Thyroid gland (tissue), 4 donors: ENCODE measurements at regions not wholly inside any gene's neighbourhood (a gene's known extent, or its start where the extent isn't known, plus 50 kb on each side); places are given as distances from the start of the nearest gene placed in this dataset.

ENCODE experiments used
- DNase-seq, 2 donors: peaks; one replicate each; pipeline ENCODE4 v3.0.0-alpha.2; 2019
- H3K27ac ChIP-seq, 3 donors: fragments of 200-600 bp; sonication (generic); 1 replicate in 2 of 3; 2 replicates in 1 of 3; pipeline ENCODE4 v1.5.1; 2016 to 2019; ENCODE audit warnings: mild to moderate bottlenecking in 1 of 3, moderate library complexity in 1 of 3
- H3K27me3 ChIP-seq: fragments of 200-600 bp; sonication (generic); one replicate; pipeline ENCODE4 v1.5.1; 2019
- H3K36me3 ChIP-seq, 2 donors: fragments of 200-600 bp; sonication (generic); one replicate each; pipeline ENCODE4 v1.5.1; 2016 to 2019
- H3K4me1 ChIP-seq, 2 donors: fragments of 200-600 bp; sonication (generic); one replicate each; pipeline ENCODE4 v1.5.1; 2017 to 2019
- H3K4me3 ChIP-seq, 3 donors: fragments of 200-600 bp; sonication (generic); replicated peaks in 1 of 3; 1 replicate in 2 of 3; 2 replicates in 1 of 3; pipeline ENCODE4 v1.5.1; 2016; ENCODE audit warnings: mild to moderate bottlenecking in 1 of 3
- H3K9me3 ChIP-seq: fragments of 200-600 bp; sonication (generic); one replicate; pipeline ENCODE4 v1.5.1; 2017
- POLR2A ChIP-seq, 2 donors: fragments of 450-650 bp; IDR thresholded peaks; one replicate each; pipeline ENCODE4 v1.6.1; 2017; ENCODE audit warnings: antibody characterized with exemption in 2 of 2, mild to moderate bottlenecking in 2 of 2, moderate library complexity in 1 of 2
- whole genome bisulfite sequencing, 2 donors: methylation state at CpG; one replicate each; pipeline ENCODE4 v1.1.5; 2017; 5-methylcytosine and 5-hydroxymethylcytosine counted together
- intact Hi-C: fragments of 100-400 bp; cut with DNase I; formaldehyde crosslinking; loops from one replicate; pipeline ENCODE4 v1.15.1; 2023
- TF ChIP-seq, protein P1 (sequence below), 6 experiments: fragments of 200-600 bp in 3 of 6; fragments of 450-650 bp in 3 of 6; sonication (generic) in 3 of 6; IDR thresholded peaks; one replicate each; pipeline ENCODE4 v1.5.1; 2016 to 2019; ENCODE audit warnings: antibody characterized with exemption in 6 of 6, mild to moderate bottlenecking in 2 of 6, inconsistent platforms in 1 of 6, moderate library complexity in 1 of 6

DNA sequence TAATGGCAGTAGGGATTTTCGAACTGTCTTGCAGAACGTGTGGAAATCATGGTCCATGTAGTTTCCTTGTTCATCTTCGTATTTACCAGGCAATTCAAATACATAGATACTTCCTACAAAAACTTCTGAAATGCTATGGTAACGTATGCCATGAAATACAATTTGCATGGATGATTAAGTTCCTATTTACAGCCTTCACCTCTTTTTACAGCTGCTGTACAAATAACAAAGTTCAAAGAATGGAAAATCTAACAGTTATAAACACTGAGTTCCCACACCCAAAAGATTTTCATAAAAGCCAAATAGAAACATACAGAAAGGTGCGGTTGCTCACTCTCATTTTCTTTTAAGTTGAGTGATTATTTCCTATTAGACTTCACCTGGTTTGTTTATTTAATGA lies 115.8 kb upstream of the TNFSF11 start:
- intact Hi-C loops, result no loop called here
- Histone ChIP-seq H3K27me3 (no peaks in the 10 kb centered on the region), H3K4me3 (no peak overlapping the region), H3K4me1 (no peaks in the 10 kb centered on the region), H3K27ac (no peak overlapping the region), H3K36me3 (no peaks in the 10 kb centered on the region), H3K9me3 (no peaks in the 10 kb centered on the region)
- DNase-seq, result no peak
- 71 to 88% methylated on average over 5 of the region's 5 CpGs for WGBS, 2 donors
- no peak for TF ChIP-seq POLR2A (IDR thresholded peaks at IDR 0.05)
- TF ChIP-seq, protein P1, sequence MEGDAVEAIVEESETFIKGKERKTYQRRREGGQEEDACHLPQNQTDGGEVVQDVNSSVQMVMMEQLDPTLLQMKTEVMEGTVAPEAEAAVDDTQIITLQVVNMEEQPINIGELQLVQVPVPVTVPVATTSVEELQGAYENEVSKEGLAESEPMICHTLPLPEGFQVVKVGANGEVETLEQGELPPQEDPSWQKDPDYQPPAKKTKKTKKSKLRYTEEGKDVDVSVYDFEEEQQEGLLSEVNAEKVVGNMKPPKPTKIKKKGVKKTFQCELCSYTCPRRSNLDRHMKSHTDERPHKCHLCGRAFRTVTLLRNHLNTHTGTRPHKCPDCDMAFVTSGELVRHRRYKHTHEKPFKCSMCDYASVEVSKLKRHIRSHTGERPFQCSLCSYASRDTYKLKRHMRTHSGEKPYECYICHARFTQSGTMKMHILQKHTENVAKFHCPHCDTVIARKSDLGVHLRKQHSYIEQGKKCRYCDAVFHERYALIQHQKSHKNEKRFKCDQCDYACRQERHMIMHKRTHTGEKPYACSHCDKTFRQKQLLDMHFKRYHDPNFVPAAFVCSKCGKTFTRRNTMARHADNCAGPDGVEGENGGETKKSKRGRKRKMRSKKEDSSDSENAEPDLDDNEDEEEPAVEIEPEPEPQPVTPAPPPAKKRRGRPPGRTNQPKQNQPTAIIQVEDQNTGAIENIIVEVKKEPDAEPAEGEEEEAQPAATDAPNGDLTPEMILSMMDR (IDR thresholded peaks at IDR 0.05), result no peak

DNA sequence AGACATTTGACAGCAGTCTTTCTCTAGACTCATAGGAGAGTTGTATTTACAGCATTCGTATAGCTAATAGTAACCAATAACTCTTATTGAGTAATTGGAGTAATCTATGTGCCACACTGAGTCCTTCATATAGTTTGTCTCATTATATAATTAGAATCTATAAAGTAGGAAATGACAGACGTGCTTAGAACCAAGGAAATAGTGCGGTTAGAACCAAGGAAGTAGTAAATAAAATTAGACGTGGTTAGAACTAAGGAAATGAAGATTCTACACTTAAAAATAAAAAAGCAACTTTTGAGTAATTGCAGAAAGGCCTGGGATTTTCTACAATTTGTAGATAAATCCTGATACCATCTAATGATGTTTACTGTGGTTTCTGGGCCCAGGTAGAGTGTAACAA lies 107.8 kb upstream of the TNFSF11 start:
- no peak for DNase-seq
- no peaks in the 10 kb centered on the region for H3K36me3 ChIP-seq
- no peaks in the 10 kb centered on the region for H3K9me3 ChIP-seq
- no peak for TF ChIP-seq POLR2A (IDR thresholded peaks at IDR 0.05)
- TF ChIP-seq, protein P1 (IDR thresholded peaks at IDR 0.05), result no peak
- intact Hi-C loops, result no loop called here
- H3K4me1 ChIP-seq, result no peaks in the 10 kb centered on the region
- H3K4me3 ChIP-seq, result no peak overlapping the region
- WGBS, 2 donors, result 56 to 76% methylated on average over 4 of the region's 4 CpGs
- no peak overlapping the region for H3K27ac ChIP-seq
- no peaks in the 10 kb centered on the region for H3K27me3 ChIP-seq

DNA sequence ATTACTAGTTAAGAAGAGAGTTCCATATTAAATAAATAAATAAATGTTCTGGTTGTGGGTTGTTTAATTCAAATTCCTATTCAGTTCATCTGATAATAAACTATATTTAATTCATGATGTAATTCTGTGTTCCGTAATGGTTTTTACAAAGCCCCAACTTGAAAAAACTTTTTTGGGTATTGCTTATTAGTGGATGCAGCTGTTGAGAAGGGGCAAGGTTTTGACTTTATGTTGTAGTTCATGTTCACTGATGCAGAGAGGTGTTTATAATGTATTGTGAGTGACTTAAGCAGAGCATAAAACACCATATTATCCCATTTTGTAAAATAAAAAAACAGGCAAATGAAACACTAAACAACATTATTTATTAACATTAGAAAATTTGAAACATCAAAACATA lies 107.3 kb upstream of the TNFSF11 start:
- Histone ChIP-seq H3K4me1 (no peaks in the 10 kb centered on the region), H3K27ac (no peak overlapping the region), H3K4me3 (no peak overlapping the region), H3K27me3 (no peaks in the 10 kb centered on the region), H3K36me3 (no peaks in the 10 kb centered on the region), H3K9me3 (no peaks in the 10 kb centered on the region)
- intact Hi-C loops, result no loop called here
- DNase-seq, result no peak
- WGBS, 2 donors, result 74 to 81% methylated on average over 1 of the region's 1 CpG
- TF ChIP-seq, protein P1 (IDR thresholded peaks at IDR 0.05), result no peak
- TF ChIP-seq POLR2A (IDR thresholded peaks at IDR 0.05), result no peak

DNA sequence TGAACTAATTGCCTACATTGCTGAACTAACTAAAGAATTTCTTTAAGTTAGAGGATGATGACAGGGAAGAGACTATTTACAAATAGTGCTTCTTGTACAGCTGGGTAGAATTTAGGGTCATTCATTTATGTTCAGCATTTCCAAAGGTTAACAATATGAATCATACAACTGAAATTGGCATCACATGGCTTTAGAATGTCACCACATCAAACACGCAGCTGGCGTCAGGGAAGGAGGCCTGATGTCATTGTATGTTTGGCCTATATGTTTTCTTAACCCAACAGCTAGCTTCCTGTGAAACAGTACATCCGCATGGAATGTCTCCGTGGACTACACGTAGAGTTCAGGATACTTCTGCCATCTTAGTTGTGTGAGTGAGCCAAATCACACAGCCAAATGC lies 99.0 kb upstream of the TNFSF11 start:
- intact Hi-C loops, result no loop called here
- 72 to 88% methylated on average over 5 of the region's 5 CpGs for WGBS, 2 donors
- H3K4me1 ChIP-seq, result no peaks in the 10 kb centered on the region
- H3K27me3 ChIP-seq, result no peaks in the 10 kb centered on the region
- DNase-seq, result no peak
- H3K27ac ChIP-seq, result no peak overlapping the region
- H3K36me3 ChIP-seq, result no peaks in the 10 kb centered on the region
- H3K4me3 ChIP-seq, result no peak overlapping the region
- TF ChIP-seq POLR2A (IDR thresholded peaks at IDR 0.05), result no peak
- TF ChIP-seq, protein P1 (IDR thresholded peaks at IDR 0.05), result no peak
- H3K9me3 ChIP-seq, result no peaks in the 10 kb centered on the region

DNA sequence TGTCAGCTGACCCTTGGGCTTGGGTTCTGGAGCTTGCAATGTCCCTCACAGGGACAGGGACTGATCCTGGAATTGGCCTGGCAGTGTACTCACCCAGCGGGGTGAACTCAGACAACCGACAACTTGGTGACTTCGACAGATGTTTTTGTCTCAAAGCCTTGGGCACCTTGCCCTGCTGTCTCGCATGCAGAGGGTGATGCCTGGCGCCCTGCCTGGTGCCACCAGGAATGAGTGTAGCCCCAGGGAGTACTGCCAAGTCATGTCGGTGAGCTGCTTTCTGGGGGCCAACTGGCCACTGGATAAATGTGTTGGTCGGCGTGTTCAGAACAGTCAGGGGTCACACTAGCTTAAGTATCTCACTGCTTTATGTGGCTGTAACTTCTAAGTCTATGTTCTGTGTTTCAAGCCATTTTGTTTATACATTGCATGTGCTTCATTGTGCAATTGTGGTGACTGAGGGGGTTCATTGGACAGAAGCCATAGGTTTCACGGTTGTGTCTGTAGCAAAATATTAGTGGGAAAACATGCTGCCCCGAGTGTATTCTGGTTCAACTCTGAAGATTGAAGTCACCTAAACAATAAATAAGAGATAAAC lies 96.3 kb upstream of the TNFSF11 start:
- TF ChIP-seq, protein P1 (IDR thresholded peaks at IDR 0.05), result no peak
- intact Hi-C loops, result no loop called here
- H3K36me3 ChIP-seq, result no peaks in the 10 kb centered on the region
- no peak for DNase-seq
- 26 to 56% methylated on average over 7 to 10 of the region's 10 CpGs for WGBS, 2 donors
- no peaks in the 10 kb centered on the region for H3K4me1 ChIP-seq
- no peaks in the 10 kb centered on the region for H3K27me3 ChIP-seq
- H3K9me3 ChIP-seq, result no peaks in the 10 kb centered on the region
- no peak overlapping the region for H3K4me3 ChIP-seq
- no peak overlapping the region for H3K27ac ChIP-seq
